ENCODE measurements at regions not wholly inside any gene's neighbourhood (a gene's known extent, or its start where the extent isn't known, plus 50 kb on each side); places are given as distances from the start of the nearest gene placed in this dataset.
"Not testable (repeated sequence)": the region's sequence is repeated elsewhere in the genome, so short reads cannot be mapped to it uniquely, and the experiment has no call there.

DNA sequence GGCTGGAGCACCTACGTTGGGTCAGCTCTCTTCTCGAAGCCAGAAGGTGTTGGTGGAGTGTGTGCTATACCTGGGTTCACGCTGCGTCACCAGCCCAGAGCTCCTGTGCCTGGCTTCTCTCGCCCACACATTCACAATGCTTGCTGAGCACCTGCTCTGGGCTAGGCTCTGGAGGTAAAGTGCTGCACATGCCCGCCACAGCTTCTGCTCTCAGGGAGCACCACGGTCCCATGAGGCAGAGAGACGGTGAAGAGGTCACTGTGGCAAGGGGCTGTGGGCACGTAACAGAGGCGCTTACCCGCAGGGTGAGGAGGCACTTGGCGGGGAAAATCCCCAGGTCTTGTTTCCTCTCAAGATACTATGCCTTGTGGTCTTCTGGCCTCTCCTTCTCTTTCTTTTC lies 174.2 kb downstream of the TEX29 start:
- no peak for TF ChIP-seq CTCF (IDR thresholded peaks at IDR 0.05; ENCODE audit: low read depth, low read length)
- DNase-seq (ENCODE audit: extremely low read depth, low read depth), result no peak

- DNase-seq (ENCODE audit: extremely low read depth, low read depth), result not testable (repeated sequence)
Observed at GRCh38 chr13:111501596-111502535, 181.4 kb downstream of the TEX29 start.

DNA sequence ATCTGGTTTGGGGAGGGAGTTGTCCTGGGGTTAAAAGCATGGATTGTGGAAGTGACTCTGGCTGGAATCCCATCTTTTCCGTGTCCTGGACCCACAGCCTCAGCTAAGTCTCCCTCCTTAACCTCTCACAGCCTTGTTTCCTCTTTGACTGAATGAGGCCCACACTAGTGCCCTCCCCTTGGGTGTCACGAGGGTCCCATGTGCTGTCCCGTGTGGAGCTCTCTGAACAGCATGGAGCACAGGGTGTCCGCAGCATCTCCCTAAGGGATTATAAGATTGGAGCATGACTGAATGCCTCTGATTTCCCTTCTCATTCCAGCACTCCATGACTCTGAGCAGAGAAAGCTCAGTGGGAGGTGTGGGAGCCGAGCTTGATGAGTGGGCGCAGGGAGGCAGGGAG lies 182.5 kb downstream of the TEX29 start:
- no peak for DNase-seq (ENCODE audit: extremely low read depth, low read depth)
- TF ChIP-seq CTCF (IDR thresholded peaks at IDR 0.05; ENCODE audit: low read depth, low read length), result no peak

DNA sequence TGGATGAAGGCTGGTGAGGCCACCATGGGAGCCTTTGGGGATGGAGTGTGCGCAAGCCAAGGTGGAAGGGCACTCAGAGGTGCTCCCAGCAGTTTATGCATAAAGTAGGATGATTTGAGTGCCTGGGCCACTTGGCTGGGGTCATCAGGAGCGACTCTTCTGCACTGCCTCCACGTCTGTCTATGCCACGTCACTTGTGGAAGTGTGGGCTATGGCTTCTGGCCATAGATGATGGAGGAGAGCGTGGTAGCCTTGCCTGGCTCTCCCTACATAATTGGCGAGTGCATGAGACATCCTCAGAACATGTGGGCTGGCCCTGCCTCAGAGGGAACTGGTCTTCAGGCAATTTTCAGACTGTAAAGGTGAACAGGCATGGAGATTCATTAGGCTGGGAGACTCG lies 182.9 kb downstream of the TEX29 start:
- DNase-seq (ENCODE audit: extremely low read depth, low read depth), result no peak
- TF ChIP-seq CTCF (IDR thresholded peaks at IDR 0.05; ENCODE audit: low read depth, low read length), result no peak

- no peak for TF ChIP-seq CTCF (IDR thresholded peaks at IDR 0.05; ENCODE audit: low read depth, low read length)
- DNase-seq (ENCODE audit: extremely low read depth, low read depth), result no peak
Observed at GRCh38 chr13:111503905-111504695, 183.7 kb downstream of the TEX29 start.

DNA sequence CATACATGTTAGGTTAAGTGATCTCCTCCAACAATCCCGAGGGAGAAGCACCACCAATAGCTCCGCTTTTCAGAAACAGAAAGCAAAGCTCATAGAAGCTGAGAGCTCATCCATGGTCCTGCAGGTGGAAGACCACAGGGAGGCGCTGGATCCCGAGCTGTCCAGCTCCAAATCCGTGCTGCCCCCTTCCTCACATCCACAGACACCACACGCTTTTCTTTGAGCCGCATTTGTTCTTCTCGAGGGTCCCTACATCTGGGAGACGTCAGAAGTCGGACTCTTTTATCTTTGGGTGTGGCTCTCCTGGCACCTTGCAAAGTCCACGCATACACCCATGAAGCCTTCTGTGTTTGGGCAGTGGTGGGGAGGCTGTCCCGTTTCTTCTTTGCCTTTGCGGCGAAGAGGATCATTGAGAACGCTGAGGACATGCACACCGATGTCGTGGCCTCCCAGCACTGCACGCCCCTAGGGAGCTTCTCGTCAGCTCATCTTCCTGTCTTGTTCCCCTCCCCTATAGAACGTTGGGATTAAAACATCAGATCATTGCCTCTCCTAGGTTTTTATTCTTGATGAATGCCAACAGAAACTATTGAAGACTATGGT lies 184.8 kb downstream of the TEX29 start:
- no peak for DNase-seq (ENCODE audit: extremely low read depth, low read depth)
- no peak for TF ChIP-seq CTCF (IDR thresholded peaks at IDR 0.05; ENCODE audit: low read depth, low read length)

DNA sequence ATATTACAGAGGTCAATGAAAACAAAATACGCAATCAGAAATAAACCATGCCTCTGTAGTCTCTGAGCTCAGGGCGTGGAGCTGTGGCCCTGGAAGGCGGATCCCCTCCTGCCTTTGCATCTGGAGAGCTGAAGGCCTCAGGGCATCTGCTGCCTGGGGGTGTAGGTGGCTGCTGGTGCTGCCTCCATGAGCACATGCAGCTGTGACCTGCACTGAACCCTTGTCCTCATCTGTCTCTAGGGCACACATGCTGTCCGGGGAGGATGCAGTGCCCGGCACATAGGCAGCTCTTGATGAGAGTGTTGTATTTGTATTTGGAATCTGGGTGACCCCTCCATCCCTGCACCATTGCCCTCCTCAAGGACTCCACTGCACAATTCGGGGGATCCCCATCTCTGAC lies 185.7 kb downstream of the TEX29 start:
- no peak for TF ChIP-seq CTCF (IDR thresholded peaks at IDR 0.05; ENCODE audit: low read depth, low read length)
- no peak for DNase-seq (ENCODE audit: extremely low read depth, low read depth)
